ENCODE measurements at regions not wholly inside any gene's neighbourhood (a gene's known extent, or its start where the extent isn't known, plus 50 kb on each side); places are given as distances from the start of the nearest gene placed in this dataset.

- no peaks in the 10 kb centered on the region for H3K36me3 Mint-ChIP-seq (ENCODE audit: low read depth)
Observed at GRCh38 chr2:185643434-185643833, 95.2 kb upstream of the FSIP2 start.

GRCh38 chr2:185644828-185645227 is 93.8 kb upstream of the FSIP2 start:
- Mint-ChIP-seq H3K4me1 (ENCODE audit: low read depth) (no peaks in the 10 kb centered on the region), H3K27me3 (ENCODE audit: insufficient read depth) (no peaks in the 10 kb centered on the region), H3K9me3 (peaks cover 23% of the 10 kb centered on the region), H3K27ac (no peak overlapping the region), H3K4me3 (no peak overlapping the region), H3K36me3 (ENCODE audit: low read depth) (no peaks in the 10 kb centered on the region)
- no peak for TF ChIP-seq CTCF (IDR thresholded peaks at IDR 0.05)
- no peak for DNase-seq

More at GRCh38 chr2:185643434-185643833, 95.2 kb upstream of the FSIP2 start:
- Mint-ChIP-seq H3K27ac (no peak overlapping the region), H3K4me3 (no peak overlapping the region), H3K27me3 (ENCODE audit: insufficient read depth) (no peaks in the 10 kb centered on the region), H3K4me1 (ENCODE audit: low read depth) (no peaks in the 10 kb centered on the region), H3K9me3 (peaks cover 24% of the 10 kb centered on the region)
- no peak for TF ChIP-seq CTCF (IDR thresholded peaks at IDR 0.05)
- no peak for DNase-seq

- Mint-ChIP-seq H3K27ac (no peak overlapping the region), H3K9me3 (peaks cover 17% of the 10 kb centered on the region), H3K4me1 (ENCODE audit: low read depth) (no peaks in the 10 kb centered on the region), H3K4me3 (no peak overlapping the region), H3K36me3 (ENCODE audit: low read depth) (no peaks in the 10 kb centered on the region), H3K27me3 (ENCODE audit: insufficient read depth) (no peaks in the 10 kb centered on the region)
- no peak for TF ChIP-seq CTCF (IDR thresholded peaks at IDR 0.05)
- DNase-seq, result no peak
Observed at GRCh38 chr2:185645529-185645928, 93.1 kb upstream of the FSIP2 start.

GRCh38 chr2:185658750-185659149 is 79.9 kb upstream of the FSIP2 start:
- DNase-seq, result no peak

GRCh38 chr2:185663811-185664210 is 74.8 kb upstream of the FSIP2 start:
- Mint-ChIP-seq H3K27me3 (ENCODE audit: insufficient read depth) (no peaks in the 10 kb centered on the region), H3K36me3 (ENCODE audit: low read depth) (no peaks in the 10 kb centered on the region), H3K9me3 (peaks cover 52% of the 10 kb centered on the region), H3K4me1 (ENCODE audit: low read depth) (no peaks in the 10 kb centered on the region), H3K27ac (no peak overlapping the region), H3K4me3 (no peak overlapping the region)
- TF ChIP-seq CTCF (IDR thresholded peaks at IDR 0.05), result no peak
- DNase-seq, result no peak

More at GRCh38 chr2:185658750-185659149, 79.9 kb upstream of the FSIP2 start:
- no peak overlapping the region for H3K4me3 Mint-ChIP-seq
- TF ChIP-seq CTCF (IDR thresholded peaks at IDR 0.05), result no peak
- H3K9me3 Mint-ChIP-seq, result peaks cover 27% of the 10 kb centered on the region
- H3K27ac Mint-ChIP-seq, result no peak overlapping the region
- H3K4me1 Mint-ChIP-seq (ENCODE audit: low read depth), result no peaks in the 10 kb centered on the region
- no peaks in the 10 kb centered on the region for H3K36me3 Mint-ChIP-seq (ENCODE audit: low read depth)
- no peaks in the 10 kb centered on the region for H3K27me3 Mint-ChIP-seq (ENCODE audit: insufficient read depth)

GRCh38 chr2:185664384-185664783 is 74.2 kb upstream of the FSIP2 start:
- H3K27ac Mint-ChIP-seq, result no peak overlapping the region

More at GRCh38 chr2:185664384-185664783, 74.2 kb upstream of the FSIP2 start:
- TF ChIP-seq CTCF (IDR thresholded peaks at IDR 0.05), result no peak
- DNase-seq, result no peak
- no peak overlapping the region for H3K4me3 Mint-ChIP-seq
- no peaks in the 10 kb centered on the region for H3K4me1 Mint-ChIP-seq (ENCODE audit: low read depth)
- H3K27me3 Mint-ChIP-seq (ENCODE audit: insufficient read depth), result no peaks in the 10 kb centered on the region
- H3K9me3 Mint-ChIP-seq, result peaks cover 49% of the 10 kb centered on the region
- H3K36me3 Mint-ChIP-seq (ENCODE audit: low read depth), result no peaks in the 10 kb centered on the region; the same call in 1 of the 2 replicates

All from HFFc6 (cell line).